Retinal pigment epithelial cell (primary cell): ENCODE measurements at regions not wholly inside any gene's neighbourhood (a gene's known extent, or its start where the extent isn't known, plus 50 kb on each side); places are given as distances from the start of the nearest gene placed in this dataset.

Experiments
- DNase-seq: peaks from one replicate; pipeline ENCODE4 v3.0.0-alpha.2; 2010; ENCODE audit warnings: low read depth
- H3K4me3 ChIP-seq: 2 replicates; pipeline ENCODE4 v1.5.1; 2011; ENCODE audit warnings: mild to moderate bottlenecking, low read length, control low read depth, moderate library complexity
- TF ChIP-seq, protein P1 (sequence below): conservative IDR thresholded peaks from 2 replicates; pipeline ENCODE4 v1.5.1; 2011; ENCODE audit warnings: low read depth, low read length, control low read depth, inconsistent platforms

- TF ChIP-seq, protein P1, sequence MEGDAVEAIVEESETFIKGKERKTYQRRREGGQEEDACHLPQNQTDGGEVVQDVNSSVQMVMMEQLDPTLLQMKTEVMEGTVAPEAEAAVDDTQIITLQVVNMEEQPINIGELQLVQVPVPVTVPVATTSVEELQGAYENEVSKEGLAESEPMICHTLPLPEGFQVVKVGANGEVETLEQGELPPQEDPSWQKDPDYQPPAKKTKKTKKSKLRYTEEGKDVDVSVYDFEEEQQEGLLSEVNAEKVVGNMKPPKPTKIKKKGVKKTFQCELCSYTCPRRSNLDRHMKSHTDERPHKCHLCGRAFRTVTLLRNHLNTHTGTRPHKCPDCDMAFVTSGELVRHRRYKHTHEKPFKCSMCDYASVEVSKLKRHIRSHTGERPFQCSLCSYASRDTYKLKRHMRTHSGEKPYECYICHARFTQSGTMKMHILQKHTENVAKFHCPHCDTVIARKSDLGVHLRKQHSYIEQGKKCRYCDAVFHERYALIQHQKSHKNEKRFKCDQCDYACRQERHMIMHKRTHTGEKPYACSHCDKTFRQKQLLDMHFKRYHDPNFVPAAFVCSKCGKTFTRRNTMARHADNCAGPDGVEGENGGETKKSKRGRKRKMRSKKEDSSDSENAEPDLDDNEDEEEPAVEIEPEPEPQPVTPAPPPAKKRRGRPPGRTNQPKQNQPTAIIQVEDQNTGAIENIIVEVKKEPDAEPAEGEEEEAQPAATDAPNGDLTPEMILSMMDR: no peak
- H3K4me3 ChIP-seq: no peak overlapping the region
- no peak for DNase-seq
Observed at GRCh38 chr1:214900590-214900989, 181.9 kb upstream of the KCNK2 start.

DNA sequence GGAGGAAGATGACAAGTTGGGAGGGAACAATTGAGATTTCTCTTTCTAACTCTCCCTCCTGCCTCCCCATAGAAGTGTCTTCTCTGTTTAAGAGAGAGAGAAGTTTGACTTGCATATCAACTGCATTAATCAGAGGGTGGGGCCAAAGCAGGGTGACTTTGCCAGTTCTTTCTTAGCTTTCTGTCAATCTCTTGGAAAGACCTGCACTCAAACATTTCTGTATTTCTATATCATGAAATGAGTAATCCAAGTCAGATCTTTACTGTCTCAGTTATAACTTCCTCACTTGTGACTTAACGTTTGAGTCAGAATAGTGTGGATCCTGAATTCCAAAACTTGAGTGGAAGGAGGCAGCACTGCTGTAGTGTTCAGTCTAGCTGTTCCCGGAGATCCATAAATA lies 180.8 kb upstream of the KCNK2 start:
- peak; percentile 24 for DNase-seq
- TF ChIP-seq, protein P1: no peak
- no peak overlapping the region for H3K4me3 ChIP-seq

GRCh38 chr1:214902636-214903320 lies 179.8 kb upstream of the KCNK2 start:
- TF ChIP-seq, protein P1: no peak
- peak; percentile 37 for DNase-seq
- H3K4me3 ChIP-seq: no peak overlapping the region

DNA sequence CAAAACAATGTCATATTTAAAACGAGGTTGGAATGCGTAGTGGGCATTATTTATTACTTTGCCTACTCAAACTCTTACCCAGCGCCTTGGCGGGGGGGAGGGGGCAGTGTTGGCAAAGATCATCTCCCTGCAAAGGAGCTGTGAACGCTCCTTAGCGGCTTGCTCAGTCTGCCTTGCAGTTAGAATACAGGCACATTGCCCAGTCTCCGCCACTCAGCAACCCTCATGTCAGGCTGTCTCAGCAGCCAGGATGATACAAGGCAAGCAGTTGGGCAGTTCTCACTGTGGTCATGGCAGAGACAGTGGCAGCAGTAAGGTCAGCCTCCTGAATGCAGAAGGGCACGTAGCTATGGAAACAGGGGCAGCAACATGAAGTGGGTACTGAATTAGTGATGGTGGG lies 170.4 kb upstream of the KCNK2 start:
- TF ChIP-seq, protein P1: no peak
- no peak for DNase-seq
- H3K4me3 ChIP-seq: no peak overlapping the region

DNA sequence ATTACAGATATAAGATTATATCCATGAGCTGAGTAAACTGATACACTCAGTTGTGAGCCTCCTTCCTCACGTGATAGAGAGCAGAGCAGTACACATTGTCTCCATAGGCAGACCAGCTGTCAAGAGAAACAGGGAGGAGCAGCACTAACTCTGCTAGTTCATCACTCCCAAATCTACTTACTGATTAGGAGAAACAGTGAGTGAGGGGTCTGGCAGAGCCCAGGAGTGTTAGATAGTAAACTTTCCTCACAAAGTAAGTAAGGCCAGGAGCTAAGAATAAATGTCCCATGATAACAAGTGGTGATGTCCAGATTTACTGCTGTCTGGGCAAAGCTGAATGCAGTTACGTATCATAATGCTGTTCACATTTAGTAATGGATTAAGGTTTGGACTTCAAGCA lies 168.6 kb upstream of the KCNK2 start:
- TF ChIP-seq, protein P1: no peak
- H3K4me3 ChIP-seq: no peak overlapping the region
- no peak for DNase-seq

- TF ChIP-seq, protein P1: no peak
- DNase-seq: no peak
- no peak overlapping the region for H3K4me3 ChIP-seq
Observed at GRCh38 chr1:214917081-214917635, 165.4 kb upstream of the KCNK2 start.

DNA sequence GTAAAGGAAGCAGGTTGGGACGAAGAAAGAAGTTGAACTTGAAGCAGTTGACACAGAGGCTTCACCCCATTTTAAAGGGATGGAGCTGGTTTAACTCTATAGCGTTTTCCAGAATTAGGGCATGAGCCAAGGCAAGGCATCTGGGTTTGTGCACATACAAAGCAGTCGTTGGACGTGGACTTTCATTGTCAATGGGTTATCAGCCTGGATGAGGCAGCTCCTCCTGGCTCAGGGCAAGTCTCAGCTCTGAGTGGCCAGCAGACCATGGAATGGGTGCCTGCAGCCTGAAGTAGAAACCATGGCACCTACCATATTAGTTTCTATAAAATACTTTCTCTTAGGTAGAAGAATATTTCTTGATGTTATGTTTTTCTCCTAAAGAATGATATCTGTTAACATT lies 163.8 kb upstream of the KCNK2 start:
- H3K4me3 ChIP-seq: no peak overlapping the region
- no peak for DNase-seq
- TF ChIP-seq, protein P1: no peak
